Body of pancreas (tissue), 4 donors: ENCODE measurements at regions not wholly inside any gene's neighbourhood (a gene's known extent, or its start where the extent isn't known, plus 50 kb on each side); places are given as distances from the start of the nearest gene placed in this dataset.
A peak's percentile ranks its signal among the peaks of the same experiment; 100 is the strongest.

ENCODE experiments used
- ATAC-seq: fragments of 150-250 bp; one replicate; pipeline ENCODE4 v1.9.1; 2016
- DNase-seq, 4 donors: peaks; one replicate each; pipeline ENCODE4 v3.0.0-alpha.2; 2019
- H3K27ac ChIP-seq, 4 donors: fragments of 200-600 bp; sonication (generic); 1 replicate in 3 of 4; 2 replicates in 1 of 4; pipeline versions ENCODE4 v1.5.1 to v1.6.1; 2016 to 2019; ENCODE audit warnings: mild to moderate bottlenecking in 1 of 4, mixed read lengths in 1 of 4, moderate library complexity in 1 of 4
- H3K27me3 ChIP-seq, 2 donors: fragments of 200-600 bp; sonication (generic); one replicate each; pipeline ENCODE4 v1.6.0; 2016; ENCODE audit warnings: mild to moderate bottlenecking in 1 of 2
- H3K36me3 ChIP-seq, 2 donors: fragments of 200-600 bp; sonication (generic); replicated peaks in 1 of 2; 2 replicates each; pipeline ENCODE4 v1.5.1; 2016; ENCODE audit warnings: low read depth in 2 of 2; ENCODE audit not compliant: insufficient read depth in 1 of 2
- H3K4me1 ChIP-seq: fragments of 200-600 bp; sonication (generic); one replicate; pipeline ENCODE4 v1.6.0; 2016
- H3K4me3 ChIP-seq, 2 donors: fragments of 200-600 bp; sonication (generic); 1 replicate in 1 of 2; 2 replicates in 1 of 2; pipeline ENCODE4 v1.5.1; 2016 to 2019
- H3K9me3 ChIP-seq, 3 donors: fragments of 200-600 bp; sonication (generic); 1 replicate in 2 of 3; 2 replicates in 1 of 3; pipeline ENCODE4 v1.5.1; 2016
- CTCF ChIP-seq, 7 experiments: fragments of 450-650 bp in 4 of 7; fragments of 200-600 bp in 3 of 7; sonication (generic) in 3 of 7; IDR thresholded peaks; one replicate each; pipeline ENCODE4 v1.5.1; 2016 to 2019; ENCODE audit warnings: antibody characterized with exemption in 7 of 7
- POLR2A ChIP-seq, 3 donors: fragments of 450-650 bp; IDR thresholded peaks; one replicate each; pipeline ENCODE4 v1.6.1; 2016; ENCODE audit warnings: antibody characterized with exemption in 3 of 3, mild to moderate bottlenecking in 2 of 3
- WGBS, 2 donors: methylation state at CpG; one replicate each; pipeline ENCODE4 v1.1.5; 2017; 5-methylcytosine and 5-hydroxymethylcytosine counted together
- intact Hi-C: fragments of 100-400 bp; cut with DNase I; formaldehyde crosslinking; loops from one replicate; pipeline ENCODE4 v1.15.1; 2023

DNA sequence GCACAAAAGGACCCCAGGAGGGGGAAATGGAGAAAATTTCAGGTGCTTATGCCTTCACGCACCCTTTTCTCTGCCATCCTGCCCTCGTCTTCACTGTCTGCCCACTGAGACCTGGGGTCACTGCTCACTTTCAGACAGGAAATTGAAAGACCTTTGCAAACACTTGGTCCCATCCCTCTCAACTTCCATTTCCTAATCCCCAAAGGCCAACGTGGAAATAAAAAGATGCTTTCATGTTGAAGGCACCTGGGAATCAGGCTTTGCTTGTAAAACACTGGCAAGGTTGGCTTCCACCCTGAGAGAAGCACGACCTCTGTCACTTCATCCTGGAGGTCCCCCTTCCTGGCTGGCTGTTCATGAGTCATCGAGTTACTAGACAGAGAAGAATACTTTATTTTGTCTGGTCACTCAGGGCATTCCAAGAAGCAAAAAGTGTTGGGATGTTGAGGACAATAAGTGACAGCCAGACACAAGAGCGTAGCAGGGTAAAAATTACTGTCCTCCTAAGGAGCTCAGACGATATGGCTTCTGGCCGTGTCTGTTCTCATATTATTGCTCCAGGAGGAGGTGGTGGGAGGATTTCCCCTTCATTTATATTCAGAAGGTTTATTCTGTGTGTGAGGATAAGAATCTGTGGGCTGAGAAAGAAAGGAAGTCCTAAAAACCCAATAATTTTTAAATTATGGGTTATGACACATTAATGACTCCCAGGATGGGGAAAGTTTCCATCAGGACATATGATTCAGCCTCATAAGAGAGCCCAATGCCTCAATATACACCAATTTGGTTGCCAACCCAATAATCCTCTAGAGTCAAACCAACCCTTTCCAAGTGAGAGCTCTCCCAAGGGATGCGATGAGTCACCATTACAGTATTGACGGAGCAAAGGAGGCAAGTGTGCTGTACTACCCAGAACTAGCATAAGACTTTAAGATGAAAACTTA is 409.0 kb downstream of the COG6 start:
- H3K4me3 ChIP-seq, result no peak overlapping the region
- DNase-seq (peak in 2 of 4 donors; percentile 44 to 47), ATAC-seq (no peak)
- no peaks in the 10 kb centered on the region for H3K9me3 ChIP-seq
- peaks cover 63% of the 10 kb centered on the region for H3K4me1 ChIP-seq
- H3K27me3 ChIP-seq, result no peaks in the 10 kb centered on the region
- no peak for TF ChIP-seq POLR2A (IDR thresholded peaks at IDR 0.05)
- no peak for TF ChIP-seq CTCF (IDR thresholded peaks at IDR 0.05)
- no peaks in the 10 kb centered on the region for H3K36me3 ChIP-seq
- intact Hi-C loops, result no loop called here
- WGBS, 2 donors, result 54 to 56% methylated on average over 10 of the region's 10 CpGs
- H3K27ac ChIP-seq, result peak overlapping the region; percentile 66 to 94 (median 92)

DNA sequence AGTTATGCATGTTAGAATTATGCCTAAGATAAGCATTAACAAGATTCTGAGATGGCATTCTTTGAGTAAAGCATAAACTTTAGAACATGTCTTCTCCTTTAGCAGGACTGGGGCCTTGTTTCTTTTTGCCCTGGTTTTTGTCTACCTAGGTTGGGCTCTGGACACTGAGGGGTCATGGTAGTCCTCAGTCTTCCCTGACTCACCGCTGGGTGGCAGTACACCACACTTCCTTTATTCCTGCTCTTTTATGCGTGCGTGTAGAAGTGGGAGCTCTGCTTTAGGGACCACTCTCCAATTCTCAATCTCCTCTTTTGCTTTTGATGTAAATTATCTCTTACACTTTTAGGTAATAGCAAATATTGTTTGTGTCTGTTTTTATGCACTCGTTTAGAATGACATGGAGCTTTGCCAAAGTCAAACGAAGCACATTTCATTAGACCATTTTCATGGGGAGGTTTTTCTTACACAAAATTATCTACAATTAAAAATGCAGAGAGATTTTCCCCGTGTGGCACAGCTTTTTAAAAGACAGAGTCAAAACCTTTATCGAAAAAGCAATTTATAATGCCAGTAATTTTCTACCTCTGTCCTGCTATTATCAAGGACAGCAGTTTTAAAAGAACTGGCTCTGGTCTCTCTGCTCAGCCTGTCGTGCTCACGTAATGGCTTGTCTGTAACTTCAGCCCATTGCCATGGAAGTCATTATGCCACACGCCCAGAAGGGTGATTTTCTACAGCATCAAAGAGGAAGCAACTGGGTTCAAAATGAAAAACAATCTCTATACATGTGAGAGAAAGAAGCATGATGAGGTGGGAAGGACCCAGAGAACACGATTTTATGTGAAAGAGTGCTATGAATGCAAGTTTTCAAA is 413.9 kb downstream of the COG6 start:
- peak; percentile 89 for ATAC-seq
- intact Hi-C loops, result loop anchor here (10.0 kb wide), 1 partner anchor 615 kb away; no protein-coding TSS in a partner anchor

GRCh38 chr13:40070357-40070756 is 414.9 kb downstream of the COG6 start:
- no peak overlapping the region for H3K4me3 ChIP-seq
- 98 to 100% methylated on average over 3 of the region's 3 CpGs for WGBS, 2 donors
- no peaks in the 10 kb centered on the region for H3K27me3 ChIP-seq
- no peak for DNase-seq
- peaks cover 14% of the 10 kb centered on the region for H3K4me1 ChIP-seq
- no peaks in the 10 kb centered on the region for H3K9me3 ChIP-seq
- ATAC-seq, result no peak
- H3K27ac ChIP-seq, result no peak overlapping the region
- no peaks in the 10 kb centered on the region for H3K36me3 ChIP-seq
- no peak for TF ChIP-seq POLR2A (IDR thresholded peaks at IDR 0.05)
- TF ChIP-seq CTCF (IDR thresholded peaks at IDR 0.05), result no peak
- intact Hi-C loops, result loop anchor here (10.0 kb wide), 1 partner anchor 614 kb away; no protein-coding TSS in a partner anchor

More for the DNA sequence above, 413.9 kb downstream of the COG6 start:
- Histone ChIP-seq H3K9me3 (no peaks in the 10 kb centered on the region), H3K4me1 (peaks cover 23% of the 10 kb centered on the region), H3K4me3 (no peak overlapping the region), H3K27me3 (no peaks in the 10 kb centered on the region), H3K27ac (peak overlapping the region in 2 of 4 donors; percentile 12 to 22), H3K36me3 (no peaks in the 10 kb centered on the region)
- TF ChIP-seq POLR2A (IDR thresholded peaks at IDR 0.05) (no peak), CTCF (IDR thresholded peaks at IDR 0.05) (peak; percentile 74 to 92 (median 86))
- DNase-seq, result peak; percentile 82 to 88 (median 83)
- WGBS, 2 donors, result 10% methylated on average over 11 of the region's 11 CpGs

GRCh38 chr13:40072663-40073120 is 417.2 kb downstream of the COG6 start:
- Histone ChIP-seq H3K4me3 (no peak overlapping the region), H3K4me1 (peaks cover 14% of the 10 kb centered on the region), H3K9me3 (no peaks in the 10 kb centered on the region), H3K27ac (no peak overlapping the region), H3K27me3 (no peaks in the 10 kb centered on the region), H3K36me3 (no peaks in the 10 kb centered on the region)
- DNase-seq (no peak), ATAC-seq (no peak)
- WGBS, 2 donors, result 60 to 61% methylated on average over 4 of the region's 4 CpGs
- intact Hi-C loops, result loop anchor here (10.0 kb wide), 1 partner anchor 612 kb away; no protein-coding TSS in a partner anchor
- TF ChIP-seq POLR2A (IDR thresholded peaks at IDR 0.05) (no peak), CTCF (IDR thresholded peaks at IDR 0.05) (no peak)
